GM12892 (cell line): ENCODE measurements at regions not wholly inside any gene's neighbourhood (a gene's known extent, or its start where the extent isn't known, plus 50 kb on each side); places are given as distances from the start of the nearest gene placed in this dataset.

ENCODE experiments used
- POLR2A ChIP-seq: IDR thresholded peaks from 2 replicates; pipeline ENCODE4 v1.6.1; 2011; ENCODE audit warnings: low read depth, low read length, control low read depth
- POLR2AphosphoS5 ChIP-seq: IDR thresholded peaks from 2 replicates; pipeline ENCODE4 v1.6.1; 2011; ENCODE audit warnings: low read depth, low read length, control low read depth

DNA sequence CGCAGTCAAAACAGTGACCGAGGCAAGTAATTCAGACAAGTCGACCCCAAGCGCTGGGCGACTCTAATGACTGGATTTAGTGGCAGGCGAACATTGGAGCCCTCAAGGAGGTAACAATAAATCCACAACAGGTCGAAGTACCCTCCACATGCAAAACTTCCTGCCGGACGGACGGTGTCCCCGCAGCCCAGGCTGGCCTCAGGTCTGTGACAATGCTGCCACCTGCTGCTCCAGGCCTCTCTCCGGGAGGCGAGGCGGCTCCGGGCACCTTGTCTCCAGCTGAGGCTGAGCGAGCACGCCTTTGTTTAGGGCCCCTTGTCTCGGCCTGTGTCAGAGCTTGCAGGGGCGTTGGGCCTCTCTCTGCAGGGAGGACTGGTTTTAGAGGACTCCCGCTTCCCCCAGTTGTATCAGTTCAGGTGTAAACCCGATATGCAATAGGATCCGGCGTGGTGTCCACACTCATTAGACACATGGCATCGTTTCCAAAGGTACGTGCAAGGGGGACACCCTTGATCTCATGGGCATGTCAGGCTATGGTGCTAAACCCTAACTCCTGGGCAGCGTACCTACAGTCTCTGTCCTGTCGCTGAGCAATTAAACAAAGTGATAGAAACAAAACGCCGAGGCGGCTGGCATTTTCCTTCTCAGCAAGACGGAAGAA lies 628.0 kb upstream of the ADAMTS16 start:
- TF ChIP-seq POLR2A (no peak), POLR2AphosphoS5 (no peak)
